ENCODE measurements at regions not wholly inside any gene's neighbourhood (a gene's known extent, or its start where the extent isn't known, plus 50 kb on each side); places are given as distances from the start of the nearest gene placed in this dataset.

GRCh38 chr21:20661745-20662422 lies 336.3 kb upstream of the NCAM2 start:
- ATAC-seq (no peak), DNase-seq (no peak)
- Mint-ChIP-seq H3K9me3 (peaks cover 17% of the 10 kb centered on the region), H3K27me3 (ENCODE audit: low read depth) (no peaks in the 10 kb centered on the region), H3K4me1 (ENCODE audit: low read depth) (no peaks in the 10 kb centered on the region), H3K36me3 (ENCODE audit: insufficient read depth) (no peaks in the 10 kb centered on the region), H3K4me3 (no peak overlapping the region)

- H3K4me3 Mint-ChIP-seq: no peak overlapping the region
- DNase-seq: no peak
- no peaks in the 10 kb centered on the region for H3K27me3 Mint-ChIP-seq (ENCODE audit: low read depth)
- no peaks in the 10 kb centered on the region for H3K4me1 Mint-ChIP-seq (ENCODE audit: low read depth)
- no peaks in the 10 kb centered on the region for H3K36me3 Mint-ChIP-seq (ENCODE audit: insufficient read depth)
- no peak for ATAC-seq
- peaks cover 17% of the 10 kb centered on the region for H3K9me3 Mint-ChIP-seq
Observed at GRCh38 chr21:20662514-20662913, 335.7 kb upstream of the NCAM2 start.

- no peak for ATAC-seq
- Mint-ChIP-seq H3K36me3 (ENCODE audit: insufficient read depth) (no peaks in the 10 kb centered on the region), H3K4me3 (no peak overlapping the region), H3K27me3 (ENCODE audit: low read depth) (no peaks in the 10 kb centered on the region), H3K9me3 (peaks cover 13% of the 10 kb centered on the region), H3K4me1 (ENCODE audit: low read depth) (no peaks in the 10 kb centered on the region)
- DNase-seq: no peak
Observed at GRCh38 chr21:20667931-20668330, 330.3 kb upstream of the NCAM2 start.

- Mint-ChIP-seq H3K27me3 (ENCODE audit: low read depth) (no peaks in the 10 kb centered on the region), H3K9me3 (peaks cover 19% of the 10 kb centered on the region), H3K4me3 (no peak overlapping the region), H3K36me3 (ENCODE audit: insufficient read depth) (no peaks in the 10 kb centered on the region), H3K4me1 (ENCODE audit: low read depth) (no peaks in the 10 kb centered on the region)
- DNase-seq: no peak
- ATAC-seq: no peak
Observed at GRCh38 chr21:20685475-20685874, 312.7 kb upstream of the NCAM2 start.

GRCh38 chr21:20698585-20698984 lies 299.6 kb upstream of the NCAM2 start:
- Mint-ChIP-seq H3K36me3 (ENCODE audit: insufficient read depth) (no peaks in the 10 kb centered on the region), H3K27me3 (ENCODE audit: low read depth) (no peaks in the 10 kb centered on the region), H3K9me3 (peaks cover 19% of the 10 kb centered on the region), H3K4me3 (no peak overlapping the region), H3K4me1 (ENCODE audit: low read depth) (no peaks in the 10 kb centered on the region)
- ATAC-seq (no peak), DNase-seq (no peak)

- Mint-ChIP-seq H3K36me3 (ENCODE audit: insufficient read depth) (no peaks in the 10 kb centered on the region), H3K4me1 (ENCODE audit: low read depth) (no peaks in the 10 kb centered on the region), H3K4me3 (no peak overlapping the region), H3K27me3 (ENCODE audit: low read depth) (no peaks in the 10 kb centered on the region), H3K9me3 (peaks cover 18% of the 10 kb centered on the region)
- no peak for DNase-seq
- ATAC-seq: no peak
Observed at GRCh38 chr21:20701235-20701634, 297.0 kb upstream of the NCAM2 start.

GRCh38 chr21:20703112-20703767 lies 295.0 kb upstream of the NCAM2 start:
- Mint-ChIP-seq H3K4me3 (no peak overlapping the region), H3K36me3 (ENCODE audit: insufficient read depth) (no peaks in the 10 kb centered on the region), H3K4me1 (ENCODE audit: low read depth) (no peaks in the 10 kb centered on the region), H3K9me3 (peaks cover 19% of the 10 kb centered on the region), H3K27me3 (ENCODE audit: low read depth) (no peaks in the 10 kb centered on the region)
- ATAC-seq (no peak), DNase-seq (no peak)

- H3K27me3 Mint-ChIP-seq (ENCODE audit: low read depth): no peaks in the 10 kb centered on the region
- peaks cover 9% of the 10 kb centered on the region for H3K9me3 Mint-ChIP-seq
- H3K4me1 Mint-ChIP-seq (ENCODE audit: low read depth): no peaks in the 10 kb centered on the region
- no peaks in the 10 kb centered on the region for H3K36me3 Mint-ChIP-seq (ENCODE audit: insufficient read depth)
- DNase-seq (no peak), ATAC-seq (no peak)
- H3K4me3 Mint-ChIP-seq: no peak overlapping the region
Observed at GRCh38 chr21:20720623-20721022, 277.6 kb upstream of the NCAM2 start.

- ATAC-seq: no peak
- peaks cover 9% of the 10 kb centered on the region for H3K9me3 Mint-ChIP-seq
- no peaks in the 10 kb centered on the region for H3K4me1 Mint-ChIP-seq (ENCODE audit: low read depth)
- no peaks in the 10 kb centered on the region for H3K27me3 Mint-ChIP-seq (ENCODE audit: low read depth)
- no peak overlapping the region for H3K4me3 Mint-ChIP-seq
- no peaks in the 10 kb centered on the region for H3K36me3 Mint-ChIP-seq (ENCODE audit: insufficient read depth)
- no peak for DNase-seq
Observed at GRCh38 chr21:20721151-20721550, 277.1 kb upstream of the NCAM2 start.

GRCh38 chr21:20728691-20729090 lies 269.5 kb upstream of the NCAM2 start:
- DNase-seq (no peak), ATAC-seq (no peak)
- H3K9me3 Mint-ChIP-seq: peaks cover 7% of the 10 kb centered on the region
- no peaks in the 10 kb centered on the region for H3K4me1 Mint-ChIP-seq (ENCODE audit: low read depth)
- H3K36me3 Mint-ChIP-seq (ENCODE audit: insufficient read depth): no peaks in the 10 kb centered on the region
- H3K4me3 Mint-ChIP-seq: no peak overlapping the region
- no peaks in the 10 kb centered on the region for H3K27me3 Mint-ChIP-seq (ENCODE audit: low read depth)

- Mint-ChIP-seq H3K27me3 (ENCODE audit: low read depth) (no peaks in the 10 kb centered on the region), H3K36me3 (ENCODE audit: insufficient read depth) (no peaks in the 10 kb centered on the region), H3K9me3 (peaks cover 7% of the 10 kb centered on the region), H3K4me1 (ENCODE audit: low read depth) (no peaks in the 10 kb centered on the region), H3K4me3 (no peak overlapping the region)
- ATAC-seq (no peak), DNase-seq (no peak)
Observed at GRCh38 chr21:20729376-20729775, 268.8 kb upstream of the NCAM2 start.

GRCh38 chr21:20730441-20730840 lies 267.8 kb upstream of the NCAM2 start:
- Mint-ChIP-seq H3K4me1 (ENCODE audit: low read depth) (no peaks in the 10 kb centered on the region), H3K4me3 (no peak overlapping the region), H3K27me3 (ENCODE audit: low read depth) (no peaks in the 10 kb centered on the region), H3K36me3 (ENCODE audit: insufficient read depth) (no peaks in the 10 kb centered on the region), H3K9me3 (peaks cover 7% of the 10 kb centered on the region)
- DNase-seq (no peak), ATAC-seq (no peak)

- ATAC-seq: no peak
- Mint-ChIP-seq H3K36me3 (ENCODE audit: insufficient read depth) (no peaks in the 10 kb centered on the region), H3K4me3 (no peak overlapping the region), H3K4me1 (ENCODE audit: low read depth) (no peaks in the 10 kb centered on the region), H3K9me3 (peaks cover 17% of the 10 kb centered on the region), H3K27me3 (ENCODE audit: low read depth) (no peaks in the 10 kb centered on the region)
- no peak for DNase-seq
Observed at GRCh38 chr21:20735257-20735656, 263.0 kb upstream of the NCAM2 start.

- ATAC-seq: no peak
- Mint-ChIP-seq H3K27me3 (ENCODE audit: low read depth) (no peaks in the 10 kb centered on the region), H3K4me1 (ENCODE audit: low read depth) (no peaks in the 10 kb centered on the region), H3K4me3 (no peak overlapping the region), H3K9me3 (peaks cover 17% of the 10 kb centered on the region), H3K36me3 (ENCODE audit: insufficient read depth) (no peaks in the 10 kb centered on the region)
- no peak for DNase-seq
Observed at GRCh38 chr21:20737227-20737913, 260.8 kb upstream of the NCAM2 start.

- no peaks in the 10 kb centered on the region for H3K4me1 Mint-ChIP-seq (ENCODE audit: low read depth)
Observed at GRCh38 chr21:20739421-20739820, 258.8 kb upstream of the NCAM2 start.

More at GRCh38 chr21:20739421-20739820, 258.8 kb upstream of the NCAM2 start:
- no peak overlapping the region for H3K4me3 Mint-ChIP-seq
- no peaks in the 10 kb centered on the region for H3K36me3 Mint-ChIP-seq (ENCODE audit: insufficient read depth)
- no peaks in the 10 kb centered on the region for H3K27me3 Mint-ChIP-seq (ENCODE audit: low read depth)
- no peak for DNase-seq
- ATAC-seq: no peak
- H3K9me3 Mint-ChIP-seq: peaks cover 17% of the 10 kb centered on the region

Data from activated T-cell treated with anti-CD3 and anti-CD28 coated beads, Interleukin-2, amount 50 U/mL, for 4 hours (primary cell).